GM19463 (cell line): ENCODE measurements at regions not wholly inside any gene's neighbourhood (a gene's known extent, or its start where the extent isn't known, plus 50 kb on each side); places are given as distances from the start of the nearest gene placed in this dataset.
A peak's percentile ranks its signal among the peaks of the same experiment; 100 is the strongest.
"Not testable (repeated sequence)": the region's sequence is repeated elsewhere in the genome, so short reads cannot be mapped to it uniquely, and the experiment has no call there.

Experiments used
- ATAC-seq: cut with Tn5 transposase; IDR thresholded peaks from one replicate; pipeline ENCODE4 v1.9.1; 2021; ENCODE audit warnings: mild to moderate bottlenecking, moderate library complexity; ENCODE audit not compliant: unreplicated experiment

GRCh38 chr1:217049721-217050120 is 326.5 kb upstream of the ESRRG start:
- ATAC-seq: no peak

GRCh38 chr1:217049081-217049480 is 325.9 kb upstream of the ESRRG start:
- ATAC-seq: no peak

DNA sequence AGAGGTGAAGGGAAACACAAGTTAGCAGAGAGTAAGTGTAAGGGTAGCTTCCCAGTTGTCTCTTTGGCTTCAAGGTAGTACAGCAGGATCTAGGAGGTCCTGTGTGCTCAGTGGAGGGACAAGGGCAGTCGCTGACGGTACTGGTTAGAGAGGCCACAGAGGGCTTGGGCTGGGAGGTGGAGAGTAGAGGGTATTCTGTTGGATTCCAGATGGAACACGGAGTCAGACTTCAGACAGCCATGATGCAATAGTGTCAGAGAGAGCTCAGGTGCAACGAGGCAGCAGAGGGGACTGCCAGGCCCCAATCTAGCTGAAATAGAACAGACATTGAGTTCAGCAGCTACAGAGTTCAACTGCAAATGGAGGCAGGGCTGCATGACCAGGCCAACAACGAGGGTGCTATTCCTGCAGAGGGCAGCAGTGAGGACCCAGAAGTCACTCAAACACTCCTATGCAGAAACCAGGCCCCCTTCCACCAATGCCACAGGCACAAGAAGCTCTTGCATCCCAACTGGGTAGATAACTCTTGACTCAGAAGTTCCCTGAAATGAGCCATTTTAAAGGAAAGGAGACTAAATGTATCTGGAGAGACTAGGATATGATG is 325.0 kb upstream of the ESRRG start:
- ATAC-seq: peak; percentile 62

DNA sequence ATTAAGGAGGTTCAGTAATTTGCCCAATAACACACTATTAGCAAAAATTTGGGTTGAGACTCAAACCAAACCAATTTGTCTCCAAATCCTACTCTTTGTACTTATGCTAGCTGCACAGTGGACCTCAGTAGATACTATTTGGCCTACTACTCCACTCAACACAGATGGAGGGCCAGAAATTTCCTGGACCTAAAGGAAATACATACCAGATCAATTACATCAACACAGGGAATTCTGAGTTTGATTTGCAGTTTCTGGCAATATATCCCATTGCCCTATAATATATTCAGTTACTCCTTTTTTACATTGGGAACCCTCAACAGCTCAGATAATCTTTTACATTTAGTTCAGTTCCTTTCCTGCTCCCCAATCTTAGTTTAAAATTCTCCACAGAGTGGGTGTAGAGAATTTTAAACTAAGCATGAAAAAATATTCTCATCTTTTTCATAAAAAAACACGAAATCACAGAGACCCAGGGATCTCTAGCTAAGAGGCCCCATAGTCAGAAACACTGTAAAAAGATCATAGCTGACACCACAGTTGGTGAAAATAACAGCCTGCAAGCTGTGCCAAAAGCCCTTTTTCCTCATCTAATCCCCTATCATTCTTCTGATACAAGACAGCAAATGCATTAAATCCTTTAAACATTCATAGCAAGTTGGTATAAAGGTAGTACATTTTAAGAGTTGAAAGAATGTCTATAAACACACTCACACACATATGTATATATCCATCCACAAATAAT is 317.7 kb upstream of the ESRRG start:
- ATAC-seq: no peak

DNA sequence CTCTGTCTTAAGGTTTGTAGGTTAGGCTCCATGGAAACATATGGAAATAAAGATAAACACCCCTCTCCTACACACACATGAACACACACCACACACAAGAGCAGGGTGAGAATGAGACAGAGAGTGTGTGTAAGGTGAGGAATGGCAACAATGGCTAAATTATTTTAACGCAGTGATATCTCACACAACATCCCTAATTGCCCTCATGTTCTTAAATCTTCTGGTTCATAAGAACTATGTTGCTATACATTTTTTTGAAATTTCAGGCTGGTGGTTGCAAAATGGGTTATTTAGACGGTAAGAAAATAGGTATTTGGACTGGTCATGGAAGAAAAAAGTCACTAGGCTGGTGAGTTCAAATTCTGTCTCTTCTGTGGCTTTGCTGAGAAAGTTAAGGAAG is 316.7 kb upstream of the ESRRG start:
- no peak for ATAC-seq

DNA sequence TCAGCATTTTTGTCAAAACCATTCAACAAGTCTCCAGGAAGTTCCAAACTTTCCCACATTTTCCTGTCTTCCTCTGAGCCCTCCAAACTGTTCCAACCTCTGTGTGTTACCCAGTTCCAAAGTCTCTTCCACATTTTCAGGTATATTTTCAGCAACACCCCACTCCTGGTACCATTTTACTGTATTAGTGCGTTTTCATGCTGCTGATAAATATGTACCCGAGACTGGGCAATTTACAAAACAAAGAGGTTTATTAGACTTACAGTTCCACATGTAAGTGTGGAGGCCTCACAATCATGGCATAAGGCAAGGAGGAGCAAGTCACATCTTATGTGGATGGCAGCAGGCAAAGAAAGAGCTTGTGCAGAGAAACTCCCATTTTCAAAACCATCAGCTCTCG is 315.9 kb upstream of the ESRRG start:
- ATAC-seq: not testable (repeated sequence)

- ATAC-seq: no peak
These were observed 313.5 kb upstream of the ESRRG start for GRCh38 chr1:217036757-217037156.

- ATAC-seq: no peak
These were observed 309.6 kb upstream of the ESRRG start for GRCh38 chr1:217032715-217033367.

DNA sequence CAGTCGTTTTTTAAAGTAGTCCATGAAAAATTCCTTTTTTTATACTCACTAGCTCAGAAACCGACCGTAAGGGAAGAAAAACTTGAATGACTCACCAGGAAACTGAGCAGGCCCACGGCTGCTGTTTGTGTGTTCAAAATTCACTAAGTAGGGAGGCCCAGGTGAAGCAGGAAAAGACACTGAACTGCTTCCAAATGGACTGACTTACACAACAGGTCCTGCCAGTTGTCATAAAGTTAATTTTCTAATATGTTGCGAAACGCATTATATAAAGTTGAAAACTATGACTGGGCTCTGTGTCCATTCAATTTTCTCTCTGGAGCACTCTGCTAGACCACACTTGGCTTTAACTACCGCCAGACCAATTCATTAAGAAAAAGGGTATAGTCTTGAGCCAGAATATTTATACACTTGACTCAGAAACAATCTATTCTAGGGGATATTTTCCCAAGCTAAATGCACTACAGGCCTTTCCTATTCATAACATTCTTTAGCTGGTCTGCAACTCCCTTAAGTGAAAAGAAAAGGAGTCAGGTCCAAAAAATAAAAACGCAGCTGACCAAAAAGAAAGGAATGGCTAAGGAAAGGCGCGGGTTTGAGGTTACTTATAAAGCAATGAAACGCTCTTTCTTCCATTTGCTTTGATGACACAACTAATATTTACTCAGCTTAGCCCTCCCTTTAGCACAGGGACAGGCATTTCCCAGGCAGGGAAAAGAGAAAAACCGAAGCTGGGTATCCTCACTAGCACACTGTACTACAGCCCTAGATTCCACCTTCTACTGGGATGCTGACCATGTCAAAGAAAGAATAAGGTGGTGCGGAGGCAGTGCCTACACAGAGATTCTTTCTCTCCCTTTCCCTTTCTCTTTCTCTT is 306.3 kb upstream of the ESRRG start:
- no peak for ATAC-seq

DNA sequence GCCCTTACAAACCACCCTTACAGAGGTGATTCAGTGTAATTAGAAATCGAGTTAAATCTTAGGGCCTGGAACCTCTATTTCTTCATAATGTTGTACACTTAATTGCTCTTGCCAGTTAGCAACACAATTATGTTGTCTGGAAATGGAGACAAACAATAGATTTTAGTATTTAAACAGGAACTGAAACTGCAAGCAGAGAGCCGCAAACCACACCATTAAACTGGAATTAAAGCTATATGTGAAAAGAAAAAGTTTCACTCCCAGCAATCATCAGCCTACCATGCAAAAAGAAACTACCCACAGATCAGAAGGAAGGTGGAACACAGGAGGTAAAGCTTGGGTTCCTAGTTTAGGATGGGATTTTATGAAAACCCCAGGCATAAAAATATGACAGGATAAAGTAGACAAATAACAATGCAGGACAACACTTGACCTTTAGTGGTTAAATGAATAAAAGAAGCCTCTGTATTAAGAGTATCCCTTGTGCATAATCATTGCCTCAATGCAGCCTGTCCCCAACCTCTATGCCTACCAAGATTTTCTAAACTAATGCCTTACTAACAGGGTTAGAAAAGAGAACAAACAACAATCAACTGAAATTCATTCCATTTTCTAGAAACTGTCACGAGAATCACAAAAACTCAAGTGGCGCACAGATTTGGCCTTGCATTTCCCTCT is 304.3 kb upstream of the ESRRG start:
- ATAC-seq: peak; percentile 92

- no peak for ATAC-seq
These were observed 303.3 kb upstream of the ESRRG start for GRCh38 chr1:217026531-217026930.

- ATAC-seq: no peak
These were observed 302.2 kb upstream of the ESRRG start for GRCh38 chr1:217025381-217025780.

GRCh38 chr1:217024911-217025310 is 301.7 kb upstream of the ESRRG start:
- ATAC-seq: no peak

GRCh38 chr1:217021956-217022355 is 298.7 kb upstream of the ESRRG start:
- ATAC-seq: no peak

DNA sequence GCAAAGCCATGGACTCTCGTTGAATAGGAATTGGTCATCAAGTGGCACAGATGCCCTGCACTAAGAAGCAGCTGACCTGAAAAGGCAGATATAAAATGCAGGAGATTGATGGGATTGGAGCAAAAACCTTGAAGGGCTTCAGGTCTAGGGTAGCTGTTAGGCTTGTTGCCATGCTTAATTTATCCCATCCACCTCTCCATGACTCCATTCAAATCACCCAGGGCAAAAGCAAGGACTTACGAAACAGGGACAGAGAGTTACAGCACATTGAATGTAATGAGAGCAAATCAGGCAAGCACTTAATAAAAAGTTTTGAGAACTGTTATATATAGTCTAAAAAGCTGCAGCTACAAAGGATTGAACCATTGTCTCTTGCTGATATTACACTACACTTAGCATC is 298.2 kb upstream of the ESRRG start:
- ATAC-seq: no peak

DNA sequence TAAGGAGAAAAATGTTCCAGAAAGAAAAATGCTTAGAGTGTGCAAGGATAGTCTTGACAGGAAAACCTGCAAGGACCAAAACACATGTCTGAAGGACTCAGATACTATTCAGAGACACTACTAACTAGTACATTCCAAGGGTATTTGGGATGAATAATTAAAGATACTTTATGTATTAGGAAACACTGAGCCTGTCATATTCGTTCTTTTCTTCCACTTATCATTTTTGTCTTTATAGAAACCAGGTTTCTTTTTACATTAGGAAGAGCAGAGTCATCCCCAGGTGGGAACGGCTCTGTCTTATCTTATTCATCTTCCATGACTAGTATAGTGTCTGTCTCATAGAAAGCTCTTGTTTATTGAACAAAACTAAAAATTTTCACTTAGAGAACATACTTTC is 296.2 kb upstream of the ESRRG start:
- no peak for ATAC-seq

GRCh38 chr1:217018648-217019047 is 295.4 kb upstream of the ESRRG start:
- ATAC-seq: no peak

- no peak for ATAC-seq
These were observed 293.9 kb upstream of the ESRRG start for GRCh38 chr1:217017165-217017564.

GRCh38 chr1:217014066-217014465 is 290.8 kb upstream of the ESRRG start:
- ATAC-seq: no peak

DNA sequence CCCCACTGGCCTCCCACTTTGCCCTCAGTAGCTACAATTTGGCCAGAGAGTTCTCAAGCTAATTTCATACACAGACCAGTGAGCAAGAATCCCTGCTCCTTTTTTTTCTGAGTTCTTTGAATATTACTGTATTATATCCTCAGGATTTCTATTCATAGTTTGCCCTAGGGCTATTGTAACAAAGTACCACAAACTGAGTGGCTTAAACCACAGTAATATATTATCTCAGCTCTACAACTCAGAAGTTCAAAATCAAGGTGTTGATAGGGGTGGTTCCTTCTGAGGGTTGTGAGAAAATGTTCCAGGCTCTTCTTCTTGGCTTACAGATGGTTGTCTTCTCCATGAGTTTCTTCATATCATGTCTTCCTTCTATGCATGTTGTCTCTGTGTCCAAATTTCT is 289.4 kb upstream of the ESRRG start:
- ATAC-seq: no peak

DNA sequence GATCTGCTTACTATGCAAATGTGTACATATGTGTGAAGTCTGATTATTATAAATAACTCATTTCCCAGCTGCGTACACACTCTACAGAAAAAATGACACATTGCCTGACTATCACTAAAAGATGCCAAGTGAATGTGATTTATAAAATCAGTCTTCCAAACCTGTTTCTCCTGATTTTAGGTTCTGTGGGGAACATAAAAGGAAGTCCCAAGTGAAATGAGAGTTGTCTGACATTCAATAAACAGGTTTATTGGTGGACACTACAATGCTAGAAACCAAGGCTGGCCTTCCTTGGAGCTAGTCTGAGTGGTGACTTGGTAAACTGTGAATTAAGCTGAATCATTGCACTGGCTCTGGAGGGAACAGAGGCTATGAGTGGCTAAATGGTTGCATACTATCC is 287.9 kb upstream of the ESRRG start:
- no peak for ATAC-seq
